ENCODE measurements at regions not wholly inside any gene's neighbourhood (a gene's known extent, or its start where the extent isn't known, plus 50 kb on each side); places are given as distances from the start of the nearest gene placed in this dataset.
"Not testable (repeated sequence)": the region's sequence is repeated elsewhere in the genome, so short reads cannot be mapped to it uniquely, and the experiment has no call there.

GRCh38 chr3:81876826-81877225, 115.4 kb upstream of the GBE1 start:
- no peak for DNase-seq (ENCODE audit: low read depth in 2 of 2, low spot score in 1 of 2)

- no peak for DNase-seq (ENCODE audit: low read depth in 2 of 2, low spot score in 1 of 2)
These were observed 113.3 kb upstream of the GBE1 start for GRCh38 chr3:81874738-81875137.

- no peak for DNase-seq (ENCODE audit: low read depth in 2 of 2, low spot score in 1 of 2)
These were observed 111.1 kb upstream of the GBE1 start for GRCh38 chr3:81872566-81872965.

GRCh38 chr3:81871358-81872155, 110.1 kb upstream of the GBE1 start:
- no peak for DNase-seq (ENCODE audit: low read depth in 2 of 2, low spot score in 1 of 2)

GRCh38 chr3:81869382-81869781, 107.9 kb upstream of the GBE1 start:
- DNase-seq (ENCODE audit: low read depth in 2 of 2, low spot score in 1 of 2), result no peak

- DNase-seq (ENCODE audit: low read depth in 2 of 2, low spot score in 1 of 2), result no peak
These were observed 107.2 kb upstream of the GBE1 start for GRCh38 chr3:81868597-81868996.

GRCh38 chr3:81867875-81868274, 106.4 kb upstream of the GBE1 start:
- no peak for DNase-seq (ENCODE audit: low read depth in 2 of 2, low spot score in 1 of 2)

GRCh38 chr3:81865164-81865563, 103.7 kb upstream of the GBE1 start:
- not testable (repeated sequence) for DNase-seq (ENCODE audit: low read depth in 2 of 2, low spot score in 1 of 2)

- DNase-seq (ENCODE audit: low read depth in 2 of 2, low spot score in 1 of 2), result no peak
These were observed 102.8 kb upstream of the GBE1 start for GRCh38 chr3:81864272-81864671.

GRCh38 chr3:81863756-81864155, 102.3 kb upstream of the GBE1 start:
- DNase-seq (ENCODE audit: low read depth in 2 of 2, low spot score in 1 of 2), result no peak

- no peak for DNase-seq (ENCODE audit: low read depth in 2 of 2, low spot score in 1 of 2)
These were observed 100.1 kb upstream of the GBE1 start for GRCh38 chr3:81861593-81861992.

- DNase-seq (ENCODE audit: low read depth in 2 of 2, low spot score in 1 of 2), result no peak
These were observed 98.1 kb upstream of the GBE1 start for GRCh38 chr3:81859524-81859923.

- DNase-seq (ENCODE audit: low read depth in 2 of 2, low spot score in 1 of 2), result no peak
These were observed 92.0 kb upstream of the GBE1 start for GRCh38 chr3:81853431-81853830.

- DNase-seq (ENCODE audit: low read depth in 2 of 2, low spot score in 1 of 2), result no peak
These were observed 89.7 kb upstream of the GBE1 start for GRCh38 chr3:81851176-81851575.

GRCh38 chr3:81846988-81847387, 85.5 kb upstream of the GBE1 start:
- no peak for DNase-seq (ENCODE audit: low read depth in 2 of 2, low spot score in 1 of 2)

- DNase-seq (ENCODE audit: low read depth in 2 of 2, low spot score in 1 of 2), result no peak
These were observed 80.1 kb upstream of the GBE1 start for GRCh38 chr3:81841540-81841939.

- no peak for DNase-seq (ENCODE audit: low read depth in 2 of 2, low spot score in 1 of 2)
These were observed 78.2 kb upstream of the GBE1 start for GRCh38 chr3:81839504-81840094.

- no peak for DNase-seq (ENCODE audit: low read depth in 2 of 2, low spot score in 1 of 2)
These were observed 77.0 kb upstream of the GBE1 start for GRCh38 chr3:81838457-81838856.

GRCh38 chr3:81837071-81837593, 75.7 kb upstream of the GBE1 start:
- no peak for DNase-seq (ENCODE audit: low read depth in 2 of 2, low spot score in 1 of 2)

GRCh38 chr3:81829937-81830336, 68.5 kb upstream of the GBE1 start:
- DNase-seq (ENCODE audit: low read depth in 2 of 2, low spot score in 1 of 2), result no peak

- not testable (repeated sequence) for DNase-seq (ENCODE audit: low read depth in 2 of 2, low spot score in 1 of 2)
These were observed 67.8 kb upstream of the GBE1 start for GRCh38 chr3:81829272-81829671.

GRCh38 chr3:81823882-81824395, 62.5 kb upstream of the GBE1 start:
- DNase-seq (ENCODE audit: low read depth in 2 of 2, low spot score in 1 of 2), result no peak
